Stimulated activated CD4-positive, alpha-beta T cell treated with anti-CD3 and anti-CD28 coated beads, Interleukin-2, amount 100 ng/mL, for 48 hours (primary cell): ENCODE measurements at regions not wholly inside any gene's neighbourhood (a gene's known extent, or its start where the extent isn't known, plus 50 kb on each side); places are given as distances from the start of the nearest gene placed in this dataset.

ENCODE experiments used
- DNase-seq, 2 donors: peaks; one replicate each; pipeline ENCODE4 v3.0.0-alpha.2; 2020

DNA sequence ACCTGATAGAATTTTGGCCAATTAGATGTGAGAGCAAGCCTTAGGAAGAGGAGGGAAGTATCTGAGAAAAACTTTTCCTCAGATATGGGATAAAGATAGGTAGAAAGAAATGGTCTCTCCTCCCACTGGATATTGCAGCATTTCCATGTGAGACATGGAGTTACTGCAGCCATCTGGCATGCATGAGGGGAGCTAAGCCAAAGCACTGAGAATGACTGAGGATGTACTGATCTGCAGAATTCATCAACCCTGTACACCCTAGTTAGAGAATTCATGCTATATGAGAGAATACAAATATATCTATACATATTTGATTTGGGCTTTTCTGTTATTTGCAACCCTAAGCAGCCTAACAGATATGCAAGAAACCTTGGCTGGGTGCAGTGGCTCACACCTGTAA is 52.5 kb upstream of the RPL34 start:
- no peak for DNase-seq

DNA sequence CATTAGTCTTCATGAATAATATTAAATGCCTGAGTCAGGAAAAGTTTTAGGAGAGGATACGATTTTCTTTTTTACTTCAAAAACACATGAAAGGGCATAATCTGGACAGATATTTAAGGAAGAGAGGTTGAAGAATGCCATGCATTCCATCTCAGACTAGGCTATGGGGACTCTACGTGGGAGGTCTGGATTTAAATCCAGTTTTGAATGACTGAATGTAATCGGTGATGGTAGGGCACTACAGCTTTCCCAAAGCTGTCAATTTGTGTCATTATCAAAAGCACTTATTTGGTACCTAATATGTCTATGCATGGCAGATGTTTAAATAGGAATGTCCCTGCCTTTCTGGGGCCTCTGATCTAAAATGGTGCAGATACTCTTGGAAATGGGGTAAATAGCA is 59.3 kb upstream of the RPL34 start:
- DNase-seq, result no peak

DNA sequence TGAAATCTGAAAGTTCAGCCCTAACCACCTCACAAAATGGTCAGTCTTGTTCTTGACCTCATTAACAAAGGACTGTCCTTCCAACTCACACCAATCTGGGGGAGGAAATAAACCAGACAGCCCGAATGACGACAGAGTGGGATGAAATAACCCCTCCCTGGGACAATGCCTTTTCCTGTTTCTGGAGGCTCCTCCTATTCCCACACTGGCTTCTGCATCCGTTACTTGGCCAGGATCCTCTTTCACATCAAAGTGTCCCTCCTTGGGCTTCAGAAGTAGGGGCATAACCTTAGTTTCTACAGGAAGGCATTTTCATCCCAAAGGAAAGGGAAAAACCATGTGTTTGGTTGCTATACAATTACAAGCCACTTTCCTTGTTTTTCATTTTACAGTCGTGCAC is 59.8 kb upstream of the RPL34 start:
- no peak for DNase-seq

DNA sequence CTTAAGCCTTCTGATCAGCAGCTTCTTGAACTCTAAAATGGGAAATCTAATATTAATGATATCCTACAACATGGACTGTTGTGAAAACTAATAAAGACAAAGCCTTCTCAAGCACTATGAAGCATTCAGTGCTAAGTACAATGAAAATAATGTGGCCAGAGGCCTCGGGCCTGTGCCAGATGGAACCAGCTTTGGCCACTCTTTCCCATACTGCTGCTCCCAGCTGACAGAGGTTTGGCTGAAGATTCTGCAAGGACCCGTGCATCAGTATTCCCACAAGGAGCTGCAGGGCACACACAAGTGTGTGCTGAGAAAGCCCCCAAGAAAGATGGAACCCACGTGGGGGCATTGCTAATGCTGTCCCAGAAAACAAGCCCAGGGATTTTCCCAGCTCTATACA is 60.5 kb upstream of the RPL34 start:
- DNase-seq, result no peak

DNA sequence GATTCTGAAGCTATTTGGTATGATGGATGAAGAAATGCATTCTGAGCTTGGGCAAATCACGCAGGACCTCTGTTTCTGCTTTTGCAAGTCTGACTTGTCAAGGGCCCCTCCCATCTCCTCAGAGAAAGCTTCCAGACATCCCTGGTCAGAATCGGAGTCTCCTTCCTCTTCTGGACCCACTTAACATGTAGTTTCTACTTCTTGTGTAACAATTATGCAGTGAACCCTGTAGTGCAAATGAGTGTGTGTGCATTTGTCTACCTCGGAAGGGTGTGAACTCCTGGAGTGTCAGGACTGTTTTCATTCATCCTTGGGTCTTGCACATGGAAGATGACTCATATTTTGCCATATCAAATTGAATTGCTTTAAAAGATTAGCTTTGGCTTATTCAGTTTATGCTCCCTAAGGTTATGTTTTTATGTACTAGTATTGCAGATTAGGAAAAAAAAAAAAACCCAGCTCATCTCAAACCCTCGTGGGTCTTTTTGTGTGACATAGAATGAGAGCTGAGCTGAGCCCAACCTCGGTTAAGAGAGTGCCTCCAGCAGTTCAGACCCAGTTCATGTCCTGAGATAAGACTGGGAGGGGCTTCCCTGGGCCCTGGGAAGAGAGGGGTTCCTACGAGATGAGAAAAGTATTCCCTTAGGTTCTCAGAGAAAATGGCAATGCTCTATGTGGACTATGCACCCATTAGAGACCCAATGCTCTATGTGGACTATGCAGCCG is 61.1 kb upstream of the RPL34 start:
- DNase-seq, result no peak

DNA sequence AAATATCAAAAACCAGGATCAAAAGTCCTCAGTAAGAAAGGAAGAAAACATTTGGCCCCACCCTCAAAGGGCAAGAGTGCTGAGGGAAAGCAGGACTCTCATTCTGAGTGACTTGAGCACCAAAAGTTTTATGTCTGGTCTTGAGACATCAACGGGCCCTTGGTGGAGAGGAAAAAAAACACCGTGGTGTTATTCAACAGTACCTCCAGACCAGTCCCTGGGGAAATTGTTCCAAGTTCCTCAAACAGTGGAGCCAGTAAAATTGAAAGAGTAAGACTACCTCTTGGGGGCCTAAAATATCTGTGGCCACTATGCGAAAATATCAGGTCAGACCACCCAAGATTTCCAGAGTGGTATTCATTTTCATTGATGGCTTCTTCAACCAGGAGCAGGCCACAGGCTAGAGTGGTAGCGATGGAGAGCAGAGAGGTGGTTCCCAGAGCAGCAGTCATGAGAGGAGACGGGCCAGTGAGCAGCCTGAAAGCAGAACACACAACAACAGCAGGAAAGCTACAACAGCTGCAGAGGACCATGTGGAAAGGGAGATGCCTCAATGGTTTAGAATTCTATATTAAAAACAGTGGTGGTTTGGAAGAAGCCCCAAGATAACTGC is 63.7 kb upstream of the RPL34 start:
- DNase-seq, result no peak

DNA sequence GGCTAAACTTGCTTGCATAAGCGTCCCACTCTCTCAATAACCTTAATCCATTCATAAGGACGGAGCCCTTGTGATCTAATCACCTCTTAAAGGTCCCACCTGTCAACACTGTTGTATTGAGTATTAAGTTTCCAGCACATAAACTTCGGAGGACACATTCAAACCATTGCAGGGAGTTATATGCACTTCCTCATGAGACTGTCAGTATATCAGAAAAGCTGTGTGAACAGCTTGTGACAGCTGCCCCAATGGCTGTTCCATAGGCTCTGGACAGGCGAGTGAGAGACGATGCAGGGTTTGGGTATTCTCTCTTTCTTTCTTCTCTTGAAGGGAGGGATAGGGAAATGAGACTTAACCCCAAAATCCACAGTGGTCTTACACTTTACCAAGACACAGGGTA is 64.2 kb upstream of the RPL34 start:
- no peak for DNase-seq

DNA sequence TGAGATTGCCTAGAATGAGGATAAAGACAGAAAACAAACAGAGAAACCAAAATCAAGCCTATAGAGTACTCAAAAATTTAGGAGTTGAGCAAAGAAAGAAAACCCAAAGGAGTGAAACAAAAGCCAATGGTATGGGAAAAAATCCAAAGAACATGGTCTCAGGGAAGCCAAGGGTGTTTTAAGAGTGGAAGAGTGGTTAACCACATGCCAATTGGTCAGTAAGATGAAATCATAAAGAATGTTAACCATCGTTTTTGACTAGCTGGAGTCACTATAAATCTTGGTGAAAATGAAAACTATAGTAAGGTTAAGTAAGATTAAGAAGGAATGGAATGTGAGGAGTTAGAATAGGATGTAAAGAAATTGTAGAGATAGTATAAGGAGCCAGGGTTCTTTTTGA is 64.7 kb upstream of the RPL34 start:
- DNase-seq, result no peak

DNA sequence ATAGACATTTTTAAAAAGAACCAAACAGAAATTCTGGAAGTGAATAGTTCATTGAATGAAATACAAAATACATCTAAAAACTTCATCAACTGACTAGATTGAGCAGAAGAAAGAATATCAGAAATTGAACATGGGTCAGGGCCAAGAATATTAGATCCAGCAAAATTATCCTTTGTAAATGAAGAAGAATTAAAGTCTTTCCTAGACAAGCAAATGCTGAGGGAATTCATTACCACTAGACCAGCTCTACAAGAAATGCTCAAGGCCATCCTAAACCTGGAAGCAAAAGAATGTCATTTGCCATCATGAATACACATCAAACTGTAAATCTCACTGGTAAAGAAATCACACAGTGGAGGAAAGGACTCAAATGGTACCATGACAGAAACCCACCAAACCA is 72.7 kb upstream of the RPL34 start:
- no peak for DNase-seq

DNA sequence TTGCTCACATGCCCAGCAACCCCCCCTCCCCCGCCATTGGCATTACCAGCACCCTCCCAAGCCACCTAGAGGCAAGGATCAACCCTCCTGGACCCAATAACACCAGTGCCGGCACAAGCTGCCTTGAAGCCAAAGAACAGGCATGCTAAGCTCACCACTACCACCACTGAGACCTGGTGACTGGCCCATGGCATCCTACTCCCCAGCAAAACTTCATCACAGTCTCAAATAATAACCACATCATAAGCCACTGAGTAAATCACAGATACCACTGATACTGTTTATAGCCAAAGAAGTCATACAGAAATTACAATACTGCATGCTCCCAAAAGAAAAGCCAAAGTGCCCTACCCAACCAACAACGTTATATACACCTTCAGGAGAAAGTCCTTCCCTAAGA is 73.6 kb upstream of the RPL34 start:
- DNase-seq, result no peak

DNA sequence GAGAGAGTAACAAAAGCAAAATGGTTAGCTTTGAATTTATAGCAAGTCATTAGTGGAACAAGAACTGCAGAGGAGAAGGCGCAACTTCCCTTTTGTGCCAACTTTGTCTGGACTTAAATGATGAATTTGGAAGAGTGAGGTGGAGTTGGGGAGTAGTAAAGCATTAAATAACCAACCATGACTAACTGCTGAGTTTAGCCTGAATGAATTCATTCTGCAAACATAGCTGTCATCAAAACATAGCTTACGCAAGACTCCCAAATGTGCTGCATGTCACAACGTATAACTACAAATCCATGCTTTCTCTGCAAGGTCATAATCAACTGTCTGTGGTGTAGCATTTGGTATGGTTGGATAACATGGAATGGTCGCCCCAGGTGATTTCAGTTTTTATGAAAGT is 75.9 kb upstream of the RPL34 start:
- no peak for DNase-seq

DNA sequence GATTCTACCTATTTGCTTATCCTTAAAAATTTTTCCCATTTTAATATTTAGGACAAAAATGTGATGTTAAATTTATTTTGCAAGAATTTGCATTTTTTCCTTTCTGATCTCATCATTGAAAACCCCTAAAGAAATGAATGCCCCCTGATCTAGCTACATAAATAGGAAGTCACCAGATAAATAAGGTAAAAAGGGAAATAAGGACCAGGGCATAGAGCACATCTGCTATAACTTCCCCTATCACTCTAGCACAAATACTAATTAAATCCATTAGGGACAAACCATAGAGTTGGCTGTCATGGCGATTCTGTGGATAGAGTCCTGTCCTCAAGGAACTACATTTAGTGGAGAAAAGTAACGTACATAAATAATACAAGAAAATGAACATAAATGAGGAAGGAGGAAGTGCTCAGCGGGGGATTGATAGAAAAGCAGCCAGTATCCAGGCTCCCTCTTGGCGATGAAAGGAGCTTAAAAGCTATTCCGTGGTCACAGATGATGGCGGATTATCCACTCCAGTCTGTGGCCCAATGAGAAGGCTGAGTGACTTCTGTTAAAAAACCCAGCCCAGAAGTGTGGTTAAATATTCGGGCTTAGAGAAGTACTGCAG is 76.9 kb upstream of the RPL34 start:
- DNase-seq, result no peak

DNA sequence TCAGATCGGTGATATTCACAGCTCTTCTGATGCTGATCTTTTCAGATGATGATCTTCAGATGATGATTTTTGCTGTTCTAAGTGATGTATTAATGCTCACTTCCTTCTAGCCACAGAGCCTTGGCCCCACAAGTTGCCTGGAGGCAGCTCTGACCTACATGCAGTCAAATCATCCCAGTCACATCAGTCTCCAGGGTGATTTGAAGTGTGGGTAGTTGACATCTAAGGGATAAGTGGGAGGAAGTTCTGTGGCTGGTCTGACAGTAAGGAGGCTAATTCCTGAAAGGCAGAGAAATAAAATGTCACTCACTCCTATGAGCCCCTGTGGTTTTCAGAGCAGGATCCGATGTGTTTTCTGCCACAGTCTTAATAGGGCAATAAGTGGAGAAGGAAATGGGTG is 79.8 kb upstream of the RPL34 start:
- DNase-seq, result no peak

DNA sequence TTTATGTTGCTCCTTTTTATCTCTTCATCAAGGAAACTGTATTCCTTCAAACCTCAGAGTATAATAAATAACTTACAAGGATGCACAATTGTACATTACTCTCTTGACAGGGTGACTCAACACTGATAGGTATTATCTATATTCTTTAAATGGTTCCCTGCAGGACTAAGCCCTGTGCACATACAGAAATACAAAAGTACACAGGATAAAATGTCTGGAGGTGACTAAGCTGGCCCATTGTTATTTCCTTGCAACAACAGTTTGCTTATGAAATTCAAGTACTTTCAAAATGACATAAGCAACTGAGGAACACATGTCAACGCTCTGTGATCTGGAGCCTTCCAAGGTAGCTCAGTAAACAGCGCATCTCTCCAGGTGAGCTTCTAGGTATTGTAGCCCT is 83.8 kb upstream of the RPL34 start:
- no peak for DNase-seq

DNA sequence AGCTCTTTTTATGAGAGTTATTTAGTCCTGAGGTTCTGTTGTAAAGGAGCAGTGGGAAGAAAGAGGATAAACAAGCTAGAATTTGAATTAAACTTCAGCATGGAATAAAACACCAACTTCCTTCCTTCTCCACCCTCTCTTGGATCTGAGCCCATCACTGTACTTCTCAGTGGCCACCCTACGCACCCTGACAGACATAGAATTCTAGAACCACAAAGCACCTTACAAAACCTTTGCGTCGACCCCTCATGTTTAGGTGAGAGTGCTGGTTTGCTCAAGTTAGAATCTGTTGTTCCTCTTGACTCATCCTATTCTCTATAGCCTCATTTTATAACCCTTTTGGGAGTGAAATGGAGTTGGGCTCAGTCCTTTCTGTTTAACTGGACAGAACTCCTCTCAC is 84.6 kb upstream of the RPL34 start:
- no peak for DNase-seq

DNA sequence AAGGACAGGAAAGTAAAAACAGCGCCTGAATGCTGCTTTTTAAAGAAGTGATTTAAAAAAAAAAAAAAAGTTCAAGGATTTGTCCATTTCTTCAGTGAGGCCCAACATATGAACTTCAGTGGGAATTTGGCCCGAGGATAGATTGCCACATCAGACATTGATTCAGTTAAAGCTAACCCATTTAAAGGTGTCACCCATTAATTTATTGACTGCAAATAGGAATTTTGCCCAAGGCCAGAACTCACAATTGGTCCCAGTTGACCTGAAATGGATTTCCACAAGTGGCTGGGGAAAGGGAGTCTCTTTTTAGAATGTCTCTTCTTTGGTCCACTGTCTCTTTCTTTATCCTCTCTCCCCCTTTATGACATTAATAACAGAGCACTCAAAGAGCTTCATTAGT is 86.5 kb upstream of the RPL34 start:
- no peak for DNase-seq

DNA sequence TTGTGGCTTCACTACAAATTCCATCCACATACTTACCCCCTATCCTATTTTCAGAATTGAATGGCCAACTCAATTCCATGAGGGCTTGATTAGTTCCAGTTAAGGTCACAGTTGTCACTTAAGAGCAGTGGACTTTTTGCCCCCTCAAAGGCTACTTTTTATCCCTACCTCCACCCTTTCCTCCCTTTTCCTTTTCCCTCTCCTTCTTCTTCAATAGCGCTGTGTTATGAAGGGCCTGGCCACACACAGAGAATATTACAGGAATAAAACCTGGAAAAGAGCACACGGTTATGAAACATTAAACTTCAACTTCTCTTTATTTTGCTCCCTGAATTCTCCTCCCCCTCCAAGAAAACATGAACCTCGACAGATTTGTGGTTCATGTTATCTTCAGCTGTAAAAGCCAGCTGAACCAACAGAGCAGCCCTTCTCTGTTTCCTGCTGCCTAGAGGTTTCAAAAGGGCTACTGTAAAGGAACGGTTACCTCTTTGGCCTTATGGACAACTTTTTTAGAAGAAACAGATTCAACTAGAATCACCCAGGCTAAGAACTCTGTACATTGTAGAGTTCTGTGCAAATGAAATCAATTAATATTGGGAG is 87.0 kb upstream of the RPL34 start:
- no peak for DNase-seq

DNA sequence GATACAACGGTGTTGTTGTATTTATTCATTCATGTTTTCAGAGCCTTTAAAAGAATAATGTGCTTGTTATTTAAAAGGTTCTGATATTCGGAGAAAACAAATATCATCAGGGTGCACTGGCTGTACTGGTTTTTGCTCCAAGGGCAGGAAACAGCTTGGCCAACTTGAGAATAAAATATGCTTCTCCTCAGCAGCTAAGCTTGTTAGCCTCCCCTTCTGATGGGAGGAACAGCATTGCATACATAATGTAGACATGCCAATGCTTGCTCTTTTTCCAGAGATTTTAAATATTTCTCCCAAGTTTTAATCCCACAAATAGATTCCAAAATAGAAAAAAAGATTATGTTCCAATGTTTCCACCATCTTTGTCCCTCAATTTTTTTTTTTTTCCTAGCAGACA is 87.6 kb upstream of the RPL34 start:
- DNase-seq, result no peak

DNA sequence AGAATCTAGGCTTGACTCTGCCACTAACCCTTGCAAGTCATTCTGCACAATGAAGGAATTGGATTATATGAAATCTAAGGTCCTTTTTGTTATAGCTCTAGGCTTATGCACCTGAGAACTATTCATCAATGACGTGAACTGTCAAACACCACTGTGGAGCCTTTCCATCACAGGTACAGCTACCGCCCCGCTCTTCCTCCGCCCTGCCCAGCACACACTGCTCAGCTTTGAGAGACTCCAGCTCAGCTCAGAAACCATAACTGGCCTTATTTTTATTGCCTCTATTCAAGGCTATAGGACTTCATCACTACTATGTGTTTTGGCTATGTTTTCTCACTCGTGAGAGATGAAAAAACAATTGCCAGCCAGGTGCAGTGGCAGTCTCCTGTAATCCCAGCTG is 88.2 kb upstream of the RPL34 start:
- no peak for DNase-seq

DNA sequence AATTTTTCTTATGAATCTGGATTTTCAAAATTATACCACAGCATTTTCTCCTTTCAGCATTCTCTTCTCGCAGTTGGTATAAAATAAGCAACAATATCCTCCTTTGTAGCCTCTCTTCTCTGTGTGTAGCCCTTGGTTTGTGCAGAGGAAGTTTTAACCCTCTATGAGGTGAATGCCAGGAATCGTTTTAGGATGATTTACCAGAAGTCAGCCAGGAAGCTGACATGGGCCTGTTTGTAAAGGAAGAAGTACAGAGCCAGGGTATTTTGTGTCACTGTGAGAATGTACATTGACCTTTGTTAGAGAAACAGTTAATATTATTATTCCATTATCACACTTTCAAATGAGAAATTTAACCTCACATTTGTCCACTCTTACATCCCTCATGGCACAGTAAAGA is 88.9 kb upstream of the RPL34 start:
- DNase-seq, result no peak

DNA sequence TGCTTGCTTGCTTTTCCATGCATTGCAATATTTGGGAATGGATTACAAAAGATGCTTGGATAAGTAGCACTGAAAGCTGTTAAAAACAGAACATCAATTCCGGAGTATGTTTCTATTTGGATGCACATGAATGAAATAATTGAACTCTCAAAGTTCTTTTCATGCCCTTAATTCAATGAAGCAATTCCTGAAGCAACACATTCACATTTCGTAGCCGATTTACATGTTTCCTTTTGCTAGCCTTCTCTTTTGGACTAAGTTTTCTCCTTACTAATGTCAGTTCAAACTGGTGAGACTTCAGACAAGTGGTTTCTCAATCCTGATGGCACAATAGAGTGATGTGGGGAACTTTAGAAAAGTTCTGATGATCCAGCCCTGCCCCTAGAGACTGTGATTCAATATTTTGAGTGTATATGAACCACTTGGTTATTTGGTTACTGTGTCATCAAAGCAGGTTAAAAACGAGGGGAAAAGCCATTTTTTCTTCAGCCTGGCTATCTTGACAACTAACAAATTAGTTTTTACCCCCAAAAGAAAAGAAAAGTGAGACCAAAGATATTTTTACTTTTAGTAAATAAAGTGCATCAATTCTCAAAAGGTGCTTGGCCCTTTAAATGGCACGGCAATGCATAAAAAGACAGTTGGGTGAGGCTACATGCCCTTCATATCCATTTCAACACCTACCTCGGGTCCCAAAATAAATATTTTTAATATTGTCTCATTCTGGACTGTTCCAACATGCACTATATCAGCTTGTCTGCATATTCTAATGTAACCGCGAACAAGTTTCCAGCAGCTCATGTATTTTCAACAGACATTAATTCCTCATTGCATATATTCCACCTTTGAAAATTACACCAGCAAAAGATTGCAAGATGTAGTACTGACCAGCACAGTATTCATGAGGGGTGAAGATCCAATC is 90.1 kb upstream of the RPL34 start:
- DNase-seq, result no peak

DNA sequence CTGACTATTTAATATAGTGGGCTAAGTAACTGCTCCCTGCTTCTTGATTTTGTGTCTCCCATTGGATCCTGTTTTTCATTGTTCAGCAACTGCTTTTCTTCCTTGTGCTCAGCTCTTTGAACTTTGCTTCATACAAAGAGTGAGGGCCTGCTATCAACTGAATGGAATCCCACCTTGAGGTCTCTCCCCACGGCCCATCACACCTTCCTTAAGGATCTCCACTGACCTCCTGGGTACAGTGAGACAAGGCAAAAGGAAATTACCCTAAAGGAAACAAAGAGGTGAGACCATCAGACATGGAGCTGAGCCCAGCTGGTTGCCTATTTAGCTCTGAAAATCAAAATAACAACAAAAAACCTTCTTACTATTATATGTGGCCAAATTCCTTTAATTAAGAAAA is 91.3 kb upstream of the RPL34 start:
- no peak for DNase-seq

DNA sequence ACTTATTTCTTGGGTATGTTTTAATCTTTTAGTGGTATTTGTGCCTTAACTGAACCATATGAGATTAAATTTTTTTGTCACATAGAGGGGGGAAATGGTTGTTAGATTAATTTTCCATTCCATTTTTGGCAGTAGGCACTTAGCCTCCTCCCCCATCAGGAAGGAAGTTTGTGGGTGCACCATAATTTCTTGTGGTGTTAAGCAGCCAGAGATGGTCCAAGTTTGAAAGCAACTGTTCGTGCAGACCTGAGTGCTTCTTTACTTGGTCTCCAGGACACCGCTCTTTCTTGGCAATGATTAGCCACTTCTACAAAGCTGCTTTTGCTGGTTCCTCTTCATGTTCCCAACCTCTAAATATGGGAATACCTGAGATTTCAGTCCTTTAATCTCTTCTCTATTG is 92.7 kb upstream of the RPL34 start:
- no peak for DNase-seq
